GM18907 (cell line): ENCODE measurements at regions not wholly inside any gene's neighbourhood (a gene's known extent, or its start where the extent isn't known, plus 50 kb on each side); places are given as distances from the start of the nearest gene placed in this dataset.
"Not testable (repeated sequence)": the region's sequence is repeated elsewhere in the genome, so short reads cannot be mapped to it uniquely, and the experiment has no call there.

ENCODE experiments used
- ATAC-seq: cut with Tn5 transposase; IDR thresholded peaks from one replicate; pipeline ENCODE4 v1.9.1; 2021; ENCODE audit warnings: mild to moderate bottlenecking, moderate library complexity; ENCODE audit not compliant: unreplicated experiment

GRCh38 chr3:181610083-181610972, 101.4 kb upstream of the SOX2 start:
- no peak for ATAC-seq

- ATAC-seq = no peak
Measured at GRCh38 chr3:181609030-181609767, 102.5 kb upstream of the SOX2 start.

- ATAC-seq = no peak
Measured at GRCh38 chr3:181604267-181604666, 107.5 kb upstream of the SOX2 start.

GRCh38 chr3:181596126-181596525, 115.6 kb upstream of the SOX2 start:
- ATAC-seq = no peak

GRCh38 chr3:181590939-181591338, 120.8 kb upstream of the SOX2 start:
- ATAC-seq = not testable (repeated sequence)

- no peak for ATAC-seq
Measured at GRCh38 chr3:181582619-181583018, 129.1 kb upstream of the SOX2 start.

GRCh38 chr3:181581656-181582055, 130.1 kb upstream of the SOX2 start:
- ATAC-seq = no peak

- no peak for ATAC-seq
Measured at GRCh38 chr3:181578743-181579142, 133.0 kb upstream of the SOX2 start.

GRCh38 chr3:181572432-181572831, 139.3 kb upstream of the SOX2 start:
- ATAC-seq = no peak

GRCh38 chr3:181570472-181570871, 141.3 kb upstream of the SOX2 start:
- ATAC-seq = no peak

GRCh38 chr3:181569356-181569940, 142.3 kb upstream of the SOX2 start:
- ATAC-seq = no peak

- ATAC-seq = no peak
Measured at GRCh38 chr3:181568693-181569092, 143.0 kb upstream of the SOX2 start.

GRCh38 chr3:181568248-181568647, 143.5 kb upstream of the SOX2 start:
- ATAC-seq = no peak

GRCh38 chr3:181567311-181568075, 144.2 kb upstream of the SOX2 start:
- ATAC-seq = no peak

GRCh38 chr3:181565416-181565815, 146.3 kb upstream of the SOX2 start:
- ATAC-seq = no peak

- no peak for ATAC-seq
Measured at GRCh38 chr3:181564222-181564621, 147.5 kb upstream of the SOX2 start.

- ATAC-seq = no peak
Measured at GRCh38 chr3:181561139-181562031, 150.3 kb upstream of the SOX2 start.

- no peak for ATAC-seq
Measured at GRCh38 chr3:181558870-181559269, 152.9 kb upstream of the SOX2 start.

GRCh38 chr3:181555681-181556080, 156.0 kb upstream of the SOX2 start:
- ATAC-seq = no peak

- ATAC-seq = no peak
Measured at GRCh38 chr3:181554233-181554765, 157.4 kb upstream of the SOX2 start.
